HEK293T (cell line): ENCODE measurements at regions not wholly inside any gene's neighbourhood (a gene's known extent, or its start where the extent isn't known, plus 50 kb on each side); places are given as distances from the start of the nearest gene placed in this dataset.

Source experiments
- FOXA1 ChIP-seq: fragments of 450-650 bp; IDR thresholded peaks from 2 replicates; pipeline ENCODE4 v1.6.1; 2016; ENCODE audit warnings: mild to moderate bottlenecking
- FOXK2 ChIP-seq: fragments of 450-650 bp; IDR thresholded peaks from 2 replicates; pipeline ENCODE4 v1.6.1; 2016; ENCODE audit warnings: mild to moderate bottlenecking
- FOXM1 ChIP-seq: fragments of 450-650 bp; IDR thresholded peaks from 2 replicates; pipeline ENCODE4 v1.6.1; 2017; ENCODE audit warnings: mild to moderate bottlenecking, borderline replicate concordance
- HDGF ChIP-seq: fragments of 450-650 bp; IDR thresholded peaks from 2 replicates; pipeline ENCODE4 v1.6.1; 2017; ENCODE audit warnings: antibody characterized with exemption, borderline replicate concordance
- SP1 ChIP-seq: fragments of 450-650 bp; IDR thresholded peaks from 2 replicates; pipeline ENCODE4 v1.6.1; 2017
- SUZ12 ChIP-seq: fragments of 450-650 bp; IDR thresholded peaks from 2 replicates; pipeline ENCODE4 v1.6.1; 2016; ENCODE audit warnings: mild to moderate bottlenecking

GRCh38 chr7:24051651-24052050 lies 232.3 kb upstream of the NPY start:
- TF ChIP-seq SUZ12 (no peak), SP1 (no peak), FOXA1 (no peak), FOXM1 (no peak), HDGF (no peak), FOXK2 (no peak)
